Stimulated activated CD4-positive, alpha-beta T cell treated with anti-CD3 and anti-CD28 coated beads, Interleukin-1b, Interleukin-23, amount 100 ng/mL, for 48 hours (primary cell): ENCODE measurements at regions not wholly inside any gene's neighbourhood (a gene's known extent, or its start where the extent isn't known, plus 50 kb on each side); places are given as distances from the start of the nearest gene placed in this dataset.

ENCODE experiments used
- DNase-seq: peaks from one replicate; pipeline ENCODE4 v3.0.0-alpha.2; 2020

DNA sequence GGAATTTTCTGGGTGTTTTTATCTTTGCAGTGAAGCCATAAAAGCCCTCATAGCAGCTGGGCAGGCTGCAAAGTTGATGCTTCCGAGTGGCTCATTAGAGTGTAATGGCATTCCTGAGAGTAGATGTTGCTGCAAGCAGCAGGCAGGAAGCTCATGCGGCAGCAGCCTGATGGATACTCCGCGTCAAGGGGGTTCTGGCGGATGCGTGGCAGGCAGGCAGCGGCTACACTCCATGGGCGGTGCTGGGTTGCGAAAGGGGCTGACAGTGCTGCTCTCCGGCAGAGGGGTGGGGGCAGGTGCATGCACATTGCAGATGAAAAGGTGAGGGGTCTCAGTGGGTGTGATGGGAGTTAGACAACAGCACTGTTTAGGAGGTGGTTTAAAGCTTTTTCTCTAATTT lies 93.2 kb upstream of the AJAP1 start:
- no peak for DNase-seq

DNA sequence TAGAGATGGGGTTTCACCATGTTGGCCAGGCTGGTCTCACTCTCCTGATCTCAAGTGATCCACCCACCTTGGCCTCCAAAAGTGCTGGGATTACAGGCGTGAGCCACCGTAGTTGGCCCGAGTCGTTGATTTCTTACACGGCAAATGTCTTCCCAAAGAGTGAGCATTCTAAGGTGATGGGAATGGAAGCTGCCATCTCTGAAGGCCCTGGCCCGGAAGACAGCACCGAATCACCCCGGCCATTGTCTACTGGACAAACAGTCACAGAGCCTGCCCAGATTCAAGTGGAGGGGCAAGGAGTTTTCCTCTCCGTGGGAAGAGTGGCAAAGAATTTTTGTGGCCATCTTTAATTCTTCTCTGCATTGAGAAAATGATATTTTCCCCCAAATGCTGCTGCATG lies 92.1 kb upstream of the AJAP1 start:
- DNase-seq: no peak

DNA sequence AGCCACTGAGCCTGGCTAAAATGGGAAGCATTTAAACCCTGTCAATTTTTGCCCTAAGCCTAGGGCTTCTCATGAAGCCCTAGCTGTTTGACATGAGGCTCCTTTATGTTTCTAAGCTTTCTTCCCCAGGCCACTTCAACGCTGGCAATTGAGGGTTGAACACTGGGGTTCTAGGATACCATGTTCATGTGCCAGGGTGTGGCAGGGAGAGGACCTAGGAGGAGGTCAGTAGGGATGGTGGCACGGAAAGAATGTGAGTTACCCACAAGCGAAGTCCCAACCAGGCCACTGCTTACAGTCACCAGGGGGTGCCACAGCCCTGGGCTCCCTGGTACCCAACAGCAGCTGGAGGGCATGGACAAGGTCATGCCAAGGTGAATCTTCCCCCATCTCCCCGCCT lies 90.8 kb upstream of the AJAP1 start:
- DNase-seq: no peak

DNA sequence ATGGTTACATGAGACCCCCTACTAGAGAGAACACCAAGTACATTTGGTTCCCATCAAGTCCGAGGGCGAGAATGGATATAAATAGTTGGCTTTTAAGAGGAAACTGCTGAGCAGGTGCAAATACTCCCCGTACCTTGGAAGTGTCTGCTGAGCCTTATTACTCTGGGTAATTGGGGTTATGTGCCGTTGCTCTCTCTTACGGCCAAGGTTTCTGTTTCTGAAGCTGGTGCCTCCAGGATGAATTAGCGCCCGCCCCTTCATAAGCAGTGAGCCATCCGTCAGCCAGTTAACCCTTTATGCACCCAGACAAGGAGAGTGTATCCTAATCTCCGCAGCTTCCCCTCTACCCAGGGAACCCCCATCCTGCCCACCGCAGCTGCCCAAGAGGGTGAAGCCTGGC lies 90.4 kb upstream of the AJAP1 start:
- no peak for DNase-seq

DNA sequence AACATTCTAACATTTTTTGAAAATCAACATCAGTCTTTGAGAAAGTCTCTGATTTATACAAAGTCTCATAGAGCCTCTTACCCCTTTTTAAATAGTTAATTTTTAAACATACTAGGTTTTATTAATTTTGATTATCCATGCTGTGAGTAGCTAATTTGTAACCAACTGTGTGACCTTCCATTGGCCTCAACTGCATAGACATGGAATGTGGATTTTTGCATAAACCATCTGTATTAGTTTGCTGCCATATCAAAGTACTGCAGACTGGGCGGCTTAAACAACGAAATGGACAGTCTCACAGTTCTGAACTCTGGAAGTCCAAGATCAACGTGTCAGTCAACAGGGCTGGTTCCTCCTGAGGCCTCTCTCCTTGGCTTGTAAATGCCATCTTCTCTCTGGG lies 89.2 kb upstream of the AJAP1 start:
- DNase-seq: no peak

DNA sequence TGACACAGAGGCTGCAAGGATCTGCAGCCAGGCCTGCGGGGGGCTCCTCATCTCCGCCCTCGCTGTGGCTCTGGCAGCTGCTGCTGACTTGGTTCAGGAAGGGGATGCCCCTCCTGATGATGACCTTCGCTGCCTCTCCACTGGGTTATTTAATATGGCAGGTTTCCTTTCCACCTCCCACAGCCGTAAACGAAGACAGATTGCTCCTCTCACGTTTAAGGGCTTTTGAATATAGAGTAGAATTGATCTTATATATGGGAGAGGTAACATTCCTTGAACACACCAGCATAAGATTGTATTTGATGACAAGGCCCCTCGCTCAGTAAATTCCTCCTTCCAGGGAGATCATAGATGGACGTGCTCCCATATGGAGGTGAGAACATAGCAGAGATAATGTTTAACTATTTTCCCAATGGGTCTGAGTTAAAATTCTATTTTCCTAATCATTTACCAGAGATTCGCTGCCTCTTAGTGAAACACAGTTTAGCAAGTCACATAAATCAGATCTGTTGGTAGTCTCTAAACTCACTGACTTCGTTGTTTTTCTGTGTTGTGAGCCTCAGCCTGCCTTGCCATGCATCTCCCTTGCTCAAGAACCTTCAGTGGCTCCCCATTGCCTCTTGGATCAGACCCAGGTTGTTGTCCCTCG lies 88.5 kb upstream of the AJAP1 start:
- no peak for DNase-seq

DNA sequence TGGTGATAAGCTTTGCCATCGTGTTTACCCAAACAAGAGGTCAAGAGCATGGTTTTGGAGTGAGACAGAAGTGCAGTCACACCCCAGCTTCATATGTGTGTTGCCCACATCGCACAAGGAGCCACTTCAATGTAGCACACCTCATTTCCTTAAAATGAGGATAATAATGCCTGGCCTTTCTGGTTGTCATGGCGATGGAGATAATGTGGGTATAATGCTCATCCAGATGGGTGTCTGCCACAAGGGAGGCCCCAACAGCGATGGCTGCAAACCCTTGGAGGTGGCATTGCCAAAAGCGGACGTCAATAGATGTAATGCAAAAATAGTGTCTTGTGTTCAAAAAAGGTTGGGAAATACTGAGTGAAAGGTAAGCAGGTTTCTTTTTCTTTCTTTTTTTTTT lies 83.1 kb upstream of the AJAP1 start:
- no peak for DNase-seq

DNA sequence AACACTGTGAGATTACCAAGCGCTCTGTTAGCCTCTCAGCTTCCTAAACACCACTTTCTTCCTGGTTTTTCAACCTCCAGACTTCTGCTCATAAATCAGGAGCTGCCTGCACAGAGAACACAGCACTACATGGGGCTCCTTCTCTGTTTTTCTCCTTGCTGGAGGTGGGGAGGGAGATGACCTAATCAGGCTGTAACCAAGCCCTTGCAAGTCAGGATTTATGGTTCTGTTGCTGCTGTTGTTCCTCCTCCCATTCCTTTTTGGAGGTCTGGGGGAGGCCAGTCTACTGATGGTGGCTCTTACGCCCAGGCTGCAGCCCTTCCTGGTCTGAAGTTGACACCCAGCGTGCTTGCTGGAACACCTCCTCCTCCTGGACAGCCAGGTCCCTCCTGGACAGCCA lies 80.9 kb upstream of the AJAP1 start:
- no peak for DNase-seq

DNA sequence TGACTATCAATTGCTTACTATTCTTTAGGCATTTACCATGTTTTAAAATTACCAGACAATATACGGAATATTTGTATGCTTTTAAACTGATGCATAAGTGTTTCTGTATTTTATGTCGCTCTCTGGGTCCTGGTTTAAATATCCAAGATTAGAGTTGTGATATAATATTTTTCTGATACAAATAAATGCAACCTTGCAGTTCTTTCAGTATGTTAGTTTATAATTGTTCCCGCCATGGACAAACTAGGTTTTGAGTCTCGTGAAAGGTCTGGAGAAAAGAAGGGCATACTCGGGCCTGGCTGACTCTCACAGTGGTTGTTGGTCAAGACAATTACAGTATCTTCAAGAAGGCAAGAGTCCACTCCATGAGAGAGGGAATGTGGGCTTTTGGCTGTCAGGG lies 72.6 kb upstream of the AJAP1 start:
- no peak for DNase-seq

DNA sequence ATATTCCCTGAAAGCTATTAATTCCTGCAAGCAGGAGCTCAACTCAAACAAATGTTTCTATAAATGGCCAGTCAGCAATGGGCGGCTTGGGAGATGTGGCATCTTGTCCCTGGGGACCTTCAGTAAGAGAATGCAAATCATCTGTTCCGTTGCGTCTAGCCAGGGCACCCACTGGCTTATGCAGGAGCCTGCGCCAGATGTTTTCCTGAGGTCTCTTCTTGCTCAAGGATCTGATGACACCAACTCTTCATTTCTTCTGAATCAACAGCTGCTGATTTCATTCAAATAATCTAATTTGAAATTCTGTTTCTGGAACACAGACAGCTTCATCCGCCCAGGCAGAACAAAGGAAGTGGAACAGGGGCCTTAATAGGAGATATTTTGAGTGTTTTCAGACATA lies 70.0 kb upstream of the AJAP1 start:
- DNase-seq: no peak

DNA sequence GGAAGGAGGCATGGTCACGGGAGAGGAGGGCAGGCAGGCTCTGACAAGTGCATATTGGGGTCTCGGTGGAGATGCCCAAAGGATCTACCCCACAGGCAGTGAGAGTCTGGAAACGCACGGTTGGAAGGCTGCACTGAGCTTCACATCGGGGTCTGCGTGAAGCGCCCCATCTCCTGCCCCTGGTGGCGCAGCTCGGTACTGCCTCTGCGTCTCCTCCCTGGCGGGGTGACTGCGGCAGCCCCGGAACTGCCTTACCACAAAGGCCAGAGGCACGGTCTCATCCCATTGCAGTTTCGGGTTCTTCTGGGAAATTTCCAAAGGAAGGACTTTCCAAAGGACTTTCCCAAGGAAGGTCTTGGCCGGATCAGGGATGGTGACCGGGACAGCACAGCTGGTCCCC lies 69.2 kb upstream of the AJAP1 start:
- peak; percentile 43 for DNase-seq

DNA sequence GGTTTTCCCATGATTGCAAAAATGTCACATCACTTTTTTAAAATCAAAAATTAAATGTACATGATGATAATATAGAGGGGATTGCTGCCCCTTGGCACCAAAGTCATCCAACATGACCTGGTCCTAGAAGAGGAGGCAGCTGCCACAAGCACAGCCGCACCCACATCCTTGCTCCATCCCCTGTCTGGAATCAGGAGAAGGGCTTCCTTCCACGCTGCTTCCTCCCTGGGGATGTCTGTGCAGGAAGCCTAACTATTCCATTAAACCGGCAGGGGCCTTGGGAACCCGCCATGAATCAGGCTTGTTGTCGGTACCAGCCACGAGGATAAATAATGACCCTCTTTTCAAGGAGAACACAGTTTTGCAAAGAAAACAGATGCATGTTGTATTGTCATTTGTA lies 68.7 kb upstream of the AJAP1 start:
- DNase-seq: no peak

DNA sequence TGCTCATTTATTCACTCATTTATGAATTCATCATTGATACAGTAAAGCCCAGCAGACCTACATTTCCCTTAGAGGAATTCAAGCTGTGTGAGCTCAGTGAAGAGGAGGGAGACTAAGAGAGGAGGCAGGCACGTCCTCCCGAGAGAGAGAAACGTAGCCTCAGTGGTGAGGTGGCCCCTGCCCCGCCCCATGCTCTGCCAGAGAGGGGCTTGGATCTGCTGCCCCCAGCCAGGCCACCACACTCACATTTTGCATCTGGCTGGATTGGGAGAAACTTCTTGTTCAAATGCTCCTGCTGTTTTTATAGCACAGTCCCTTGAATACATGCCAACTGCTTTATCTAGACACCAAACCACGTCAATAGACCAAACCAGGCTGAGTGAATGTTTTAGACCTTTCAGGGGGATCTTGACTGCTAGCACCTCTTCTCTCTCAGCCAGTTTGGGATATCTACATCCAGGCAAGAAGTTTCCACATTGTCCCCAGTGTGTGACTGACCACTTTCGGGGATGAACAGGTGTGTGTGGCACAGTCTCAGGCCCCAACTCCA lies 67.7 kb upstream of the AJAP1 start:
- DNase-seq: no peak

DNA sequence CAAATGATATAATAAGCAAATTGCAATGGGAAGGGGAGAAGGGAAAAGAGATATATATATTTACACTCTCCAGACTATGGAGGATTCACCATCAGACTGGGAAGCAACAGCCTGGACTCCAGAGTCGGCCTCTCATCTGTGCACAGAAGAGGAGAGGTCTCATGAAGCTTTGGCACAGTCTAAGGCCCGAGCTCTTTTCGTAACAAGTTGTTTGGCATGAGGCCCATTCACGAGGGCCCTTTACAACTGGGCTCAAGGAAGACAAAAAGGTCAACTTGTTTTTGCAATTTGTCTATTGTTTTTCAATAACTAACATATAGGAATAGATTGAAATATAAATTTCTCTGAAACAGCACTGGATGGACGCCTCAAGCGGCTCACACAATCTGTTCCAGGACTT lies 66.7 kb upstream of the AJAP1 start:
- no peak for DNase-seq

DNA sequence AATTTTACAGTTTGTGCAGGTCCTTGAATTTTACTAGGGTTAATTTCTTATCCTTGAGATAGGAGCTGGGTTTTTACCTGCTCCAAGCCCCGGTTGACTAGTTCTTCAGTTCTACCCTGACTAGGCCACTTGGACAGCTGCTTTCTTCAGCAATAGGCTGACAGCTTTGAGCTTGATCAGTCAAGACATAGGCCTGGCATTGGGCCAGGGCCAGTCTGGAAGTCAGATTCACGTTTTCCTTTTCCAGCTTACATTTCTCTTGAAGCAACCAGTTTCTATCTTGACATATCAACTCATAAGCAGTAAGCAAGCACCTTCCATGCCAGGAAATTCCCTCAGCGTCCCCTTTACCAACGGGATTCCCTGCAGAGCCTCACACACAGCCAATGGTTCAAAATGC lies 63.7 kb upstream of the AJAP1 start:
- no peak for DNase-seq

DNA sequence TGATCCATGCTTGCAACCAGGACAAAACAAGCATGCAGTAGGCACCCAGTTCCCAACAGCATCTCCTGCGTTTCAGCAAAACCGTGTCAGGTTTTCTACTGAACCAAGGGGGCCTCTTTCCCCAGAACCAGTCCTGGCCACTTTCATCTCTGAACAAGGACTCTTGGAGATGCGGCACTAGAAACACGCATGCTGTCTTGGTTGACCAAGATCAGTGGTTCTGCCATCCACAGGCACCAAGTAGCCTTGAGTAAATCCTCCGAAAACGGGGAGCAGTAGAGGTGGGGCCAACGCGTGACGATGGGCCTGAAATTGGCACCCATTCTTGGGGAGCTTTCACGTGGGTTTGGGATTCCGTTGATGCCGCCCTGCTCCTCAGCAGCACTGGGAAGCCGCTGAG lies 62.5 kb upstream of the AJAP1 start:
- no peak for DNase-seq

DNA sequence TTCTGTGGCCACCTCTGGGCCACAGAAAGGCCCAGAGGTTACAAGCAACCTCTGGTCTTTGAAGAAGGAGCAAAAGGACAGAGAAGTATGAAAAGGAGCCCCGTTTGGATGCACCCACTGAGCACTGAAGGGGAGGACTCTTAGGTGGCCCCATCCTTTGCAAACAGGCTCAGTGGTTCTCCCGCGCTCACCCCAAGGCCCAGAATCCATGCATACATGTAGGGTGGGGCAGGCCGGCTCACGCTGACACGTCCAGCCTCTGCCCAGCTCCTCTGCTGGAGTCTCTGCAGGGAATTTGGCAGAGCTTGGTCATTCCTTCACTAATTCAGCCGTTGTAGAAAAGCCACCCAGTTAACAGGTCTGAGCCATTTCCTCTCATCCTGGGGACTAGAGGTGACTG lies 61.3 kb upstream of the AJAP1 start:
- DNase-seq: no peak

DNA sequence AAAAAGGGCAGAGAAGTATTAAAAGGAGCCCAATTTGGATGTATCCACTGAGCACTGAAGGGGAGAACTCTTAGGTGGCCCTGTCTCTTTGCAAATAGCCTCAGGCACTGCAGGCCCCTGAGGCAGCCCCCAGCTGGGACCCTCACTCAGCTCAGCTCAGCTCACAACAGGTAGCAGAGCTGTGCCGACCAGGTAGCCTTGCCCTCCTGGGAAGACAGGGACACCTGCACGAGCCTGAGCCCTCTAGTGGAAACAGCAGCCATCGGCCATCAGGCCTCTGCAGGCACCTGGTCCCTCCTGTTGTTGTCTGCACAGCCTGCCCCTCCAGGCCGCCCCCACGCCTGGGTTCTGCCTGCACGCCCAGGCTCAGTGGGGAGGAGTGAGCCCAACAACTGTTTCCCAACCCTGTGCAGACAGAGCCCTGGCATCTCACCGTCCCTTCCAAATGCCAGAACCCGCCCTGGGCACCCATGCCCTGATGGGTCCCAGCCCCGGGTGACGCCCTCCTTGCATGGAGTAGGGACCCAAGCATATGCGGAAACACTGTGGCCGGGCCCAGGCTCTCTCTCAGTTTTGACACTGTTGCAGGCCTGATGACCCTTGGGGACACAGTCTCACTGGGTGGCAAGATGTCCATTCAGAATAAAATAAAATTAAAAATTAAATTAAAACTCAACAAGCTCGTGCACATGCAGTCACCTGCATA lies 60.0 kb upstream of the AJAP1 start:
- no peak for DNase-seq

DNA sequence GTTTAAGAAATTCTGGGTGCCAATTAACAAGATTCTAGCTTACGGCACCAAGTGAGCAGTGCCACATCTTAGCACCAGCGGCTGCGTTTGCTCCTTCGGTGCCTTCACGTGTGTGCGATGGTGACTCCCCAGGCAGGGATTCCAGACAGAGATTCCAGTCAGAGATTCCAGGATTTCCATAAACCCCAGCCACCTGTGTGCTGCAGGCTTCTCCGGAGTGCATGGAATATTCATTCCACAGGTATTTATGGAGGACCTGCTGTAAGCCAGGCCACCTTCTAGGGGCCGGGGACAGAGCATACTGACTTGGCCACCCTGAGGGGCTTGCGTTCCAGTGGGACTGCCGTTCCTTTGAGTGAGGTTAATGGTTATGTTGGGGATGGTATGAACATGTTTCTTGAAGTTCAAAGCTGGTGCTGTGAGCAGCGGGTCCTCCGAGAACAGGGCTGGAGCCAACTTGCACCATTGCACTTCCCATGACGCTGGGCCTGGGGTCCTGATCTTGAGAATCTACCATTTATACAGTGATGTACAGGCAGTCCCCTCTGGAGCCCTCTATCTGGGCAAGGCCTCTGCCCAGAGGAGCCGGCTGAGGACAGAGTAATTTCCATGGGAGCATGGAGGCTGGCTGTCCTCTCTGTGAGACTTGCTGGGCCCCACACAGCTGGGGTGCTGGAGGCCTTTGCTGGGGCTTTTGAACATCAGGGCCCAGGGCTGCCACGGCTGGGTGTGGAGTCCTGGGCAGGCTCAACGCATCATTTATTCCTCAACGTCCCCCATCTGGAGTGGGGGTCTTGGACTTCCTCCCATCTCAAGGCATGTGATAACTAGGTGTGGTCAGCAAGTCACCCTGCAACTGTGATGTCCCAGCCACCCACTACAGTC lies 58.8 kb upstream of the AJAP1 start:
- no peak for DNase-seq

DNA sequence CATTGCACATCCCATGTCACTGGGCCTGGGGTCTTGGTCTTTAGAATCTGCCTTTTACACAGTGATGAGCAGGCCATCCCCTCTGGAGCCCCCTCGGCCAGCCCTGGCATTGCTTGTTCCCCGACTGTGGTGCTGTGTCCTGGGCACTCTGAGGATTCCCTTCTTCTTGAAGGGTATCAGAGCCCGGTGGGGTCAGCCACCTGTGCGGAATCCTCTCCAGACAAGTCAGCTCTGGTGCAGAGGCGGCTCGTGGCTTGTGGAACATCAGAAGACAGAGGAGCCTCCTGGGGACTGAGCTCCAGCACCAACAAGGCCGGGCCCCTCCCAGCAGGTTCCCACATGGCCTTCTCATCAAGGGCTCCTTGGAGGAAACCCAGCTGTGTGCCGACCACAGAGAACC lies 57.9 kb upstream of the AJAP1 start:
- DNase-seq: no peak

DNA sequence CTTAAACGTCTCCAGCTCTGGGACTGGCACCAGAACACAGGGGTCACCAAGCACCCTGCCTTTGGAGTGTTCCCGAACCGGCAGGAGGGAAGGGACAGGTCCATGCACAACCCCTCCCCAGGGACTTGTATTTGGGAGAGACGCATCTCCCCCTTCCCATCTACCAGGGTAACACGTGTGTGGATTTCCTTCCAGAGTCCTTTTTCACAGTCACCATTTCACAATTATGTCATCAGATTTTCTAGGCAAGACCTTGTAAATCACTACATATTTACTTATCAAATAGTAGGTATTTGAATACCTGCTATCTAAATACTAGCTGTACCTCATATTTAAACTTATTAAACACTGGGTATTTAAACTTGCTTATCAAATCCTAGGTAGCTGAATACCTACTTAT lies 57.4 kb upstream of the AJAP1 start:
- DNase-seq: no peak

DNA sequence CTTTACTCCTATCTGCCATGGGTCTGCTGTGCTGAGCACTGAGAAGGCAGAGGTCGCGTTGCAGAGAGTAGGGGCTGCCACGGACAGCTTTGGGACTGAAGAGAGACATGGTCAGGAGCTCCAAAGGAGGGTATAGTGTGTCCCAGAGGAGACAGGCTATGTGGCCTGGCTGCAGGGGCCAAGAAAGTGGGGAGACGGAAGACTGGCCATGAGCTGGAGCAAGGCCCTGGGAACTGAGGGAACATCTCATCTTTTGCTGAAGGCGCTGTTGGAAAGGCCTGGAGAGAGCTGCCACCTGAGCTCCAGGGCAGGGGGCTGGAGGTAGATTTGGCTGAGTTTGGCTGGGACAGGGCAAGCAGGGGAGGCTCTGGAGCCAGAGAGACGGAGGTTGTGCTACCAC lies 55.8 kb upstream of the AJAP1 start:
- no peak for DNase-seq

DNA sequence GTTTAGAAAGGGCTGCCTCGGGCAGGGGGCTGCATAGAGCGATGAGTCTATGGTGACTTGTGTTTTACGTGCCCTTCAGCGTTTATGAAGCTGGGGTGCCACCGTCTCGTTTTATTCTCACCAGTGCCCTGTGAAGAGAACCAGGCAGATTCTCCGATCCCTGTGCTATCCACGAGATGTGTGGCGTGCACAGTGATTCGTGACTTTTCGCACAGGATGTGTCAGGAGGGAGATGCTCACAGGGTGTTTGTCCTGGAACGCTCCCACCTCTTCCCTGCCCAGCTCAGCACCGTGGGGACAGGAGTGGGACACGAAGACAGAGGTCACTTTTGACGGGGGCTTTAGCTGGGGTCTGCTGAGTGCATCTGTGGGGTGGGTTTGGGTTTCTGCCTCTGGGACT lies 54.9 kb upstream of the AJAP1 start:
- no peak for DNase-seq

DNA sequence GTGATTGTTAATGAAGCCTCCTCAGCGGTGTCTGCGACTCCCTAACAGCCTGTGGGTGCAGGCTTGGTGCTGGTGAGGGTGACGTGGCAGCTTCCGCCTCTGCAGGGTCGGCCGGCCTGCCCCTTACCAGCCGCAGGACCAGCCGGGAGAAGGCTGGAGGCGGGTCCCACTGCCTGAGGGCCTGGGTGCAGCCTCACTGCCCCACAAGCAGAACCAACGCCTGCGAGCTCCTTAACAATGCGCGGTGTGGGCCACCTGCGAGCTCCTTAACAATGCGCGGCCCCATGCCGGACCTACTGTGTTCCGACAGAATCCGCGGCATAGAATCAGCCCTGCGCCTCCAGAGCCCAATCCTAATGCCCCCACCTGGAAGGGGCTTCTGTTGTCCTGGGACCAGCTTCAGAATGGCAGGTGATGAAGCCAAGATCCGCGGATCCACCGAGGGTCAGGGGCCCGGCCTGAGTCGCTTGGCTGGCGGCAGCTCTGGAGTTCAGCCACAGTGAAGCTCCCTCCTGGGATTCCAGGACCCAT lies 54.4 kb upstream of the AJAP1 start:
- DNase-seq: no peak
